Skin of body (tissue), 1 donor: ENCODE measurements at regions not wholly inside any gene's neighbourhood (a gene's known extent, or its start where the extent isn't known, plus 50 kb on each side); places are given as distances from the start of the nearest gene placed in this dataset.

ENCODE experiments used
- DNase-seq: peaks from one replicate; lab custom pipeline; 2025; lab: John Stamatoyannopoulos, UW

DNA sequence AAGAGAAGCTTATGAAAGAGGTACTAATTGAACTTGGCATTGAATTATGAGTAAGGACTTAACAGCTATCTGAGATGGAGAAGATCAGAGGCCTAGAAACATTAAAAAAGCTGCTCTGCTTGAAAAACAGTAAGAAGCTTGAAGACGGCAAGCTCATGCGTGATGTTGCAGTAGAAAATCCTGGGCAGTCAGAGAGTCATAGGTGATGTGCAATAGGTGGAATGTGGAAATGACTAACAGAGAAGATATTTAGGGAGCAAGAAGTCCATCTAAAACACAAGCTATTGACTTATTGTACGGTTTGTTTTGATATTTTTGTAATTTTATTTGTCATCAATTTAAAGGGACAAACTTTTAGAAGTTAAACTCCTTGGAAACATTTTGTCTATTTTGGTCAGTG lies 1101.4 kb downstream of the ROBO2 start:
- no peak for DNase-seq

- DNase-seq = no peak
Observed at GRCh38 chr3:78143000-78143399, 1103.1 kb downstream of the ROBO2 start.

- no peak for DNase-seq
Observed at GRCh38 chr3:78148986-78149717, 1109.3 kb downstream of the ROBO2 start.

DNA sequence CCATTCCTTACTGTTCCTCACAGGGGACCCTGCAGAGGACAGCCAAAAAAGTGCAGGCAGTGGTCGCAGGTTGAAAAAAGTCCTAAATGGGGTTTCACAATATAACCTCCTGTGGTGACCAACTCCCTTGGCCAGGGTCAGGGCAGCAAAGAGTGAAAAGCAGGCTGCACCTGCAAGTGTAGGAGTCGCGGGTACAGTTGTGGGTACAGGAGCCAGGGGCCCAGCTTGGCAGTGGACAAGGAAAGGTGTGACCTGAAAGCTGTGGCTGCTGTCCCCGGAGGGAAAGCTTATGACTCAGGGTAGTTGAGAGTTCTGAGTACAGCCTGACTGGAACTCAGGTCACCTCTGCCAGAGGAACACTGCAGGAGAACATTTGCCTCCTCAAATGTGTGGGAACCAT lies 1114.1 kb downstream of the ROBO2 start:
- no peak for DNase-seq

DNA sequence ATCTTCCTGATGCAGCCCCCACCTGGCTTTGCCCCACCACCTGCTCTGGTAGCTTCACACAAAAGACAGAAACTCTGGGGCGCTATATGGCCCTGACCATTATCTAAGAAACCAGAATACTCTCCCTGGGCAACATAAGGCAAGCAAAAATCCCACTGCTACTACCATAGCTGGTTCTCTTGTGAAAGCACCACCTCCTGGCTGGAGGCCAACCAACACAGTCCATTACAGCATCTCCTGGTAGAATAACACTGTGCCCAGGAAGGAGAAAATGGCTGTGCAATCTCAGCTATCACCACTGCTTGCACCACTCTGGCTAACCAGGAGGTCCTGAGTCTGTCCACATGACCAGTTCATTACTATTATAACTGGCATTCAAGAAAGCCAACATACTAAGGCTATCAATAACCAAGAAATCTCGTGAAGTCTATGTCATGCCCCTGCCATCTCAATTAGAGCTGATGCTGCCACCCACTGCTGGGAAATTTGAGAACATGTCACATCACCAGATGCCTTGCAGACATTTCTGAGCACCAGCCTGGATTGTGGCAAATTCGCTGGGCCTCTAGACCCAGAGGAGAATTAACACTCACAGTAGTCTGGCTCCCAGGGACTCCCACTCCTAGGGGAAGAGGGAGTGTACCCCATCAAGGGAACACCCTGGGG lies 1114.8 kb downstream of the ROBO2 start:
- DNase-seq = no peak

GRCh38 chr3:78161736-78162135 lies 1121.8 kb downstream of the ROBO2 start:
- no peak for DNase-seq

DNA sequence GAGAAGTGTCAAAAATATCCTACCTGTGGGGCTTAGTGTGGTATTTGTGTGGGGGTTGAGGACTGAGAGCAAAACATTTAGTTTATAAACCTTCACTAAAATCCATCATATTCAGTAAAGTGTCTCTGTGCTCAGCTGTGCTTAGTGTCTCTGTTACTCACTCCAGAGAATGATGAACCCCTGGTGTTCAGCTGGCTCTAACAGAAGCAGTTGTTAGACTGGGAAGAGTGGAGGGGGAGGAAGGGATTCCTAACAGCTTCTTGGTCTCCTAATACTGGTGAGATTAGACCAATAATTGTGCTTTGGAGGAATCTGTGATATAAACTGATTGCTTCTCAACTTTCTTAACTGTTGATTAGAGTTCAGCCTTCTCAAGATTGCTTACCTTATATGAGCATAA lies 1123.5 kb downstream of the ROBO2 start:
- no peak for DNase-seq

- DNase-seq = no peak
Observed at GRCh38 chr3:78165876-78166275, 1126.0 kb downstream of the ROBO2 start.

GRCh38 chr3:78174821-78175220 lies 1134.9 kb downstream of the ROBO2 start:
- no peak for DNase-seq

DNA sequence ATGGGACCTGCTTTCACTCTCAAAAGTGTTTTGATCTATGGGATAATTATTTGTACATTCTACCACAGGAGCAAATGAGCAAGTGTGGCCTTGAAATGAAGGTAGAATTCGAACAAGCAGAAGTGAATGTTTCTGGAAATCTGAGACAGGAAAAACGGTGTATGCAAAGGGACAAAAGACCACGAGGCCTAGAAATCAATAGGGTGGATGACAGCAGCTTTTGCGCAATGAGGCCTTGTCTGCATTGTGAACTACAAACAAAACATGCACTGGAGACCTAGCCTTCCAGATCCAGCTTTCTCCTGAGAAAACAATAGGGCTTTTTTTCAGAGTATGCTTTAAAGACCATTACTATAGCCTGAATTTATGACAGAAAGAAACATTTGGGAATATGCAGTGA lies 1137.0 kb downstream of the ROBO2 start:
- DNase-seq = no peak

DNA sequence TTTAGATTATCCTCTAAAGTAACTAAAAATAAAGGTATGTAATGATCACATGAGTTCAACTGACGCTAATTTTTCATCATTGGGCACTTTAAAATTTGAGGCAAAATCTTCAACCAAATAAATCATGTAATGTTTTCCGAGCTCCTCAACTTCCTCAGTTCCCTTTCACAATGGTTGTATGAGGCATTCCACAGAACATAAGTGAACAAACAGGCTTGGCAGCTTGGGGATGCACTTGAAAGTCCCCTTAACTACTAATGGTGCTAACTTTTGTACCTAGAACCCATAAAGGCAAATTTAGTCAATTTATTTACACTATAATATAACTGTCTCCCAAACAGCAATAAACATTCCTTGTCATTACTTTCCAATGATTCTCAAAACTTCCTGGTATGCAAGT lies 1137.9 kb downstream of the ROBO2 start:
- DNase-seq = no peak

- DNase-seq = no peak
Observed at GRCh38 chr3:78178209-78178608, 1138.3 kb downstream of the ROBO2 start.

DNA sequence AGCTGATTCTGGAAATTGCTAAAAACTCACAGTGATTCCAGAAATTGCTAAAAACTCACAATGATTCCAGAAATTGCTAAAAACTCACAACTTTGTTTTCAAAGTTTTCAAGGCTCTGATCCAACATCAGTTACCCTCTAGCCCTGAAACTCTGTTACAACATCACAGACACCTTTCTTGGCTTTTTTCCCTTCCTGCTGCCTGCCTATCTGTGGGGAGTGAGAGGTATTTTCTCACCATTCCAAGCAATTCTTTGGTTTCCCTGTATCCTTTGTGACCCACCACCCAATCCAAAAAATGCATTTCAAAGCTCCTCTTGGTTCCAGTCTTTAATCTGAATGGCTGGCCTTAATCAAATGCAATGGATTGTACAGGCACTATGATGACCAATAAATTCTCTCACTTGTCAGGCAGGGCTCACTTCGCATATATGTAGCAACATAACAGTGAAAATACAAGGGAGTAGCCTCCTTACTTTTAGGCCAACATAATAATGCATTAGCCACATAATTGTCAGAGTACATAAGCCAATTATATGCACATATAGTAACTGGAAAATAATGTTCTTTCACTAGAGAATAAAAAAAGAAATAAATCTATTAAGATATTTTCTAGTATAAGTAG lies 1139.0 kb downstream of the ROBO2 start:
- no peak for DNase-seq

GRCh38 chr3:78183906-78184599 lies 1144.2 kb downstream of the ROBO2 start:
- peak; percentile 61 for DNase-seq

DNA sequence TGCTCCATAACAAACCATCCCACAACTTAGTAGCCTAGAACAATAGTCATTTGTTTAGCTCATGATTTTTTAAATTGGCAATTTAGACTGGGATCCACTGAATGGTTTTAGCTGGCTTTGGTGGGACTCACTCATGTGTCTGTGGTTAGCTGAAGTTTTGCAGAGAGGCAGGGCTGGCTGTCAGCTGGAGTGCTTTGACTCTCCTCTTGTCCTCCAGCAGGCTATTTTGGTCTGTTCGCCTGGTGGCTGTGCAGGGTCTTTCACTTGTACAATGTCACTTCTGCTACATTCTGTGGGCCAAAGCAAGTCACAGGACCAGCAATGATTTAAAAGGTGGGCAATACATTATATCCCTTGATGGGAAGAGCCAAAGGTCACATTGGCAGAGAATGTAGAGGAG lies 1146.5 kb downstream of the ROBO2 start:
- no peak for DNase-seq

GRCh38 chr3:78201091-78201490 lies 1161.2 kb downstream of the ROBO2 start:
- peak; percentile 51 for DNase-seq

DNA sequence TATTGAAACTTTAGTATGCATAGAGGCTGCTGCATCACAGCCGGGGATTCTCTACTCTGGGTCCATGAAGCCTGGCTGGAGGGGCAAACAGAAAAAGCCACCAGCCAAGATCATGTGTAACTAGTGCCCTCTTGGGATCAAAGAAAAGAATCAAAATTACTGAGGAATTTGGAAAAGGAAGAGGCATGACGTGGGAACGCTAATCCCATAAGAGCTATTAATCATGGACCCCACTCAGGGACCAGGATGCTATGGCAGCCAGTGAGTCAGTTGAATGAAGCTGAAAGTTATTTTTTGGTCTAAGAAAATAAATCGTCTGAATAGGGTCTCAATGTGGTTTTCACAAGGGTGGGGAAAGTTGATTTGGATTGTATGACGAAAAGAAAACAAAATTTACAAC lies 1165.1 kb downstream of the ROBO2 start:
- DNase-seq = peak; percentile 34

DNA sequence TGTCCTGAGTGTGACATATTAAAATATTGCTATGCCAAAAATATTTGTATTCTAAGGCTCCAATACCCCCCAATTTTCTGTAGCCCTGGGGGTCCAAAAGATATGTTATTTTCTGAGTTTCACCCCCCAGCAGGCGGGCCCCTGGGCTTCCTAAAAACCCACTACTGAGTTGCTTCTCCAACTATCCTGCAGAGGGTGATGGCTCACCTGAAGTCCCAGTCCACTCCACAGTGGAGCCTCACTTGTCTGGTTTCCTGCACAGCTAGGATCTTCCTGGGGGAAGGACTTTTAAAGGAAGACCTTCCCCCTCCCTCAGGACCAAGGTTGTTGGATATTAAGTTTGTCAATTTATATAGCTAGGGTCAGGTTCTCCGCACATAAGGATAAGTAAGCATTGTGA lies 1181.4 kb downstream of the ROBO2 start:
- no peak for DNase-seq

DNA sequence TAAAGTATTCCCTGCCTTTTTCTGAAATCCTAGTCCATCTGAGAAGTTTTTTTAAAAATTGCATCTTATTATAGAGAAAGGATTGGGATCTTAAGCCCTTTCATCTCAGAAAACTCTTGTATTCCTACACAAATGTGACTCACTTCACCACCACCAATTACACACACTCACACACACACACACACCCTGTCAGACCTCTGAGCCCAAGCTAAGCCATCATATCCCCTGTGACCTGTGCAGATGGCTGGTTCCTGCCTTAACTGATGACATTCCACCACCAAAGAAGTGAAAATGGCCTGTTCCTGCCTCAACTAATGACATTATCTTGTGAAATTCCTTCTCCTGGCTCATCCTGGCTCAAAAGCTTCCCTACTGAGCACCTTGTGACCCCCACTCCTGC lies 1181.9 kb downstream of the ROBO2 start:
- DNase-seq = no peak

DNA sequence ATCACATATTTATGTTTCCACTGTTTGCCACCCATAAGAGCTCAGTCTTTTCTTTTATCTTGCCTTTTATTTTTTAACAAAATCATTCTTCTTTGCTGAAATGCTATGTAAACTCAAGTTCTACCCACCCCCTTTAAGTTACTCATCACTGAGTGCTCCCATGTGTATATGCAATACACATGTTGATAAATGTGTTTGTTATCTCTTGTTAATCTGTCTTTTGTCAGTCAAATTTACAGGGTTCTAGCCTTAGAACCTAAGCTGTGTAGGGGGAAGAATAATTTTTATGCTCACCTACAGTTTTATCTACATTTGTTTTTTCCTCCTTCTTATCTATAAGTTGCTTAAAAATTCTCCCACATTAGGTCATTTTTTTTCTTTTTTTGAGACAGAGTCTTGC lies 1195.9 kb downstream of the ROBO2 start:
- DNase-seq = no peak

GRCh38 chr3:78238811-78239210 lies 1198.9 kb downstream of the ROBO2 start:
- DNase-seq = no peak

DNA sequence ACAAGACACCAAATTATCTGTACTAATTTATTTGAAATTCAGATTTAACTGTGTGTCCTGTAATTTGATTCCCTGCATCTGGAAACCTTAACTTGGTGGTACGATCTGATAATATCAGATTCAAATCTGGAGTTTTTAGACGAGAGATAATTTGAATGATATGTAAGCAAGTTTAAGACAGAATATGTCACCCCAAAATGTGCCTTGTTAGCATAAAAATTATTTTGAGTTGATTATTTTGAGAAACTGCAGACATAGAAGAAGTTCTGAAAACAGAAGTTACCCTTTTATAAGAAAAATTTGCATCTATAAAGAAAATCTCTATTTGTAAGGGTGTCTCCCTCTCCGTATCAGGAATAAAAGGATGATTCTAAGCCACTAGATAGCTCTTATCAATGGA lies 1202.8 kb downstream of the ROBO2 start:
- DNase-seq = no peak
